Vagina (tissue), 2 donors: ENCODE measurements at regions not wholly inside any gene's neighbourhood (a gene's known extent, or its start where the extent isn't known, plus 50 kb on each side); places are given as distances from the start of the nearest gene placed in this dataset.

Experiments
- POLR2A ChIP-seq, 2 donors: fragments of 450-650 bp; IDR thresholded peaks; one replicate each; pipeline ENCODE4 v1.6.1; 2017; ENCODE audit warnings: antibody characterized with exemption in 2 of 2, mild to moderate bottlenecking in 2 of 2, moderate library complexity in 2 of 2
- POLR2AphosphoS5 ChIP-seq, 2 donors: sonication (generic); formaldehyde crosslinking; IDR thresholded peaks; one replicate each; pipeline ENCODE4 v1.9.0; 2017; ENCODE audit warnings: antibody characterized with exemption in 2 of 2, mild to moderate bottlenecking in 2 of 2, low read depth in 1 of 2; ENCODE audit not compliant: insufficient read depth in 1 of 2
- TF ChIP-seq, protein P1 (sequence below), 3 experiments: fragments of 450-650 bp in 2 of 3; fragments of 200-600 bp in 1 of 3; sonication (generic) in 1 of 3; IDR thresholded peaks; one replicate each; pipeline ENCODE4 v1.5.1; 2017 to 2019; ENCODE audit warnings: antibody characterized with exemption in 3 of 3, mild to moderate bottlenecking in 2 of 3, moderate library complexity in 2 of 3

DNA sequence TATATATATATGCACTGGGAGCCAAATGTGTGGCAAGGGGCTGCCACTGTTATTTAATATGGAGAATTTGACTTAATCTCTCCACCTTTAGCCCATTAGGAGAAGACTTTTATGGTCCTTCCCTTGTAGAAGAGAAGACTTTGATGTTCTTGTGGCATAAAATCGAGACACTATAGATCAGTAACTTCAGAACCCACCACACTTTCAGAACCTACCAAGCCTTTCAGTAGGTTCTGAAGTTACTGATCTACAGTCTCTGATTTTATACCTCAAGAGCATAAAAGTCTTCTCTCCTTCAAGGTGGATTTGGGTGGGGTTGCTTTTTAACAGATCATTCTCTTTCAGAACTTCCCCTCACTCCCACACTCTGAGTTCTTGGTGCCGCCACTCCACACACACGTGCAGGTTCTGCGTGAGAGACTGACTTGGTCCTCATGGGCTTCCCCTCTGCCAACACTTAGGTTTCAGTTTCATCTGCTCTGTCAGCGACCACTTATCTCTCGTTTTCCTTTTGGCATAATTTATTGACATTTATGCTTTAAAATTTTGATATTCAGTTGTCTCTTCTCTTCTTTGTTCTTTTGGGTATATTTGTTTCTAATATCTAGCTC lies 213.4 kb upstream of the PCDH17 start:
- TF ChIP-seq, protein P1, sequence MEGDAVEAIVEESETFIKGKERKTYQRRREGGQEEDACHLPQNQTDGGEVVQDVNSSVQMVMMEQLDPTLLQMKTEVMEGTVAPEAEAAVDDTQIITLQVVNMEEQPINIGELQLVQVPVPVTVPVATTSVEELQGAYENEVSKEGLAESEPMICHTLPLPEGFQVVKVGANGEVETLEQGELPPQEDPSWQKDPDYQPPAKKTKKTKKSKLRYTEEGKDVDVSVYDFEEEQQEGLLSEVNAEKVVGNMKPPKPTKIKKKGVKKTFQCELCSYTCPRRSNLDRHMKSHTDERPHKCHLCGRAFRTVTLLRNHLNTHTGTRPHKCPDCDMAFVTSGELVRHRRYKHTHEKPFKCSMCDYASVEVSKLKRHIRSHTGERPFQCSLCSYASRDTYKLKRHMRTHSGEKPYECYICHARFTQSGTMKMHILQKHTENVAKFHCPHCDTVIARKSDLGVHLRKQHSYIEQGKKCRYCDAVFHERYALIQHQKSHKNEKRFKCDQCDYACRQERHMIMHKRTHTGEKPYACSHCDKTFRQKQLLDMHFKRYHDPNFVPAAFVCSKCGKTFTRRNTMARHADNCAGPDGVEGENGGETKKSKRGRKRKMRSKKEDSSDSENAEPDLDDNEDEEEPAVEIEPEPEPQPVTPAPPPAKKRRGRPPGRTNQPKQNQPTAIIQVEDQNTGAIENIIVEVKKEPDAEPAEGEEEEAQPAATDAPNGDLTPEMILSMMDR (IDR thresholded peaks at IDR 0.05) = no peak
- TF ChIP-seq POLR2A (IDR thresholded peaks at IDR 0.05) (no peak), POLR2AphosphoS5 (IDR thresholded peaks at IDR 0.05; ENCODE audit: insufficient read depth in 1 of 2, low read depth in 1 of 2) (no peak)
